Adrenal gland (tissue), 5 donors: ENCODE measurements at regions not wholly inside any gene's neighbourhood (a gene's known extent, or its start where the extent isn't known, plus 50 kb on each side); places are given as distances from the start of the nearest gene placed in this dataset.

ENCODE experiments used
- POLR2A ChIP-seq, 2 donors: fragments of 450-650 bp; IDR thresholded peaks; one replicate each; pipeline ENCODE4 v1.6.1; 2017; ENCODE audit warnings: antibody characterized with exemption in 2 of 2, mild to moderate bottlenecking in 2 of 2, moderate library complexity in 1 of 2
- TF ChIP-seq, protein P1 (sequence below), 6 experiments: fragments of 450-650 bp in 4 of 6; fragments of 200-600 bp in 2 of 6; sonication (generic) in 1 of 6; IDR thresholded peaks; 1 replicate in 5 of 6; 2 replicates in 1 of 6; pipeline versions ENCODE4 v1.5.1 to v1.8.0; 2016 to 2021; ENCODE audit warnings: antibody characterized with exemption in 6 of 6, mild to moderate bottlenecking in 2 of 6, moderate library complexity in 1 of 6
- donor health status: DM: no; HTN: no; CAD: no.

DNA sequence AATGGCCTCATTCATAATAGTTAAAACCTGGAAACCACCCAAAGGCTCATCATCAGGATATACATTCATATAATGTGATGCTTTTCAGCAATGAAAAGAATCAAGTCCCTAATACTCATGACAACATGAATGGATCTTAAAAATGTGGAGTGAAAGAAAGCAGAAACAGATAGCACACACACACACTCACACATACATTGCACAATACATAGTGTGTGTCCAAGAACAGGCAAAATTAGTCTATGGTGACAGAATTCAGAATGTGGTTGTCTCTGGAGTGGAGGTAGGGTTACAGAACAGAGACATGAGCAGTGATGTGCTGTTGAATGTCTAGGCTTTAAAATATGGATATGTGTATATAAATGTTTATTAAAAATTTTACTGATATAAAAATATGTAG, 419.9 kb upstream of the PCDH15 start:
- no peak for TF ChIP-seq POLR2A (IDR thresholded peaks at IDR 0.05)
- TF ChIP-seq, protein P1, sequence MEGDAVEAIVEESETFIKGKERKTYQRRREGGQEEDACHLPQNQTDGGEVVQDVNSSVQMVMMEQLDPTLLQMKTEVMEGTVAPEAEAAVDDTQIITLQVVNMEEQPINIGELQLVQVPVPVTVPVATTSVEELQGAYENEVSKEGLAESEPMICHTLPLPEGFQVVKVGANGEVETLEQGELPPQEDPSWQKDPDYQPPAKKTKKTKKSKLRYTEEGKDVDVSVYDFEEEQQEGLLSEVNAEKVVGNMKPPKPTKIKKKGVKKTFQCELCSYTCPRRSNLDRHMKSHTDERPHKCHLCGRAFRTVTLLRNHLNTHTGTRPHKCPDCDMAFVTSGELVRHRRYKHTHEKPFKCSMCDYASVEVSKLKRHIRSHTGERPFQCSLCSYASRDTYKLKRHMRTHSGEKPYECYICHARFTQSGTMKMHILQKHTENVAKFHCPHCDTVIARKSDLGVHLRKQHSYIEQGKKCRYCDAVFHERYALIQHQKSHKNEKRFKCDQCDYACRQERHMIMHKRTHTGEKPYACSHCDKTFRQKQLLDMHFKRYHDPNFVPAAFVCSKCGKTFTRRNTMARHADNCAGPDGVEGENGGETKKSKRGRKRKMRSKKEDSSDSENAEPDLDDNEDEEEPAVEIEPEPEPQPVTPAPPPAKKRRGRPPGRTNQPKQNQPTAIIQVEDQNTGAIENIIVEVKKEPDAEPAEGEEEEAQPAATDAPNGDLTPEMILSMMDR (IDR thresholded peaks at IDR 0.05) = no peak
